Calu3 (cell line): ENCODE measurements at regions not wholly inside any gene's neighbourhood (a gene's known extent, or its start where the extent isn't known, plus 50 kb on each side); places are given as distances from the start of the nearest gene placed in this dataset.

ENCODE experiments used
- BruUV-seq: library from RNA; stranded (reverse); fragments of 400-500 nt; replicated peaks from 2 replicates; lab custom pipeline; 2021; lab: Mats Ljungman, UMichigan
- CTCF ChIA-PET: fragments of 300-600 bp; sonication (Branson Sonifier 250); formaldehyde crosslinking; loops from one replicate; lab custom pipeline; 2022; ENCODE audit warnings: antibody characterized with exemption; lab: Charles Lee
- DNase-seq: peaks from one replicate; pipeline ENCODE4 v3.0.0; 2022
- H3K27ac Mint-ChIP-seq: one replicate; pipeline ENCODE4 v1.8.0; 2022; ENCODE audit warnings: mixed read lengths; ENCODE audit not compliant: unreplicated experiment
- H3K27me3 Mint-ChIP-seq: one replicate; pipeline ENCODE4 v1.8.0; 2022; ENCODE audit warnings: mixed read lengths; ENCODE audit not compliant: unreplicated experiment
- H3K36me3 Mint-ChIP-seq: one replicate; pipeline ENCODE4 v1.8.0; 2022; ENCODE audit warnings: mild to moderate bottlenecking, moderate library complexity, mixed read lengths; ENCODE audit not compliant: insufficient read depth, unreplicated experiment
- H3K4me1 Mint-ChIP-seq: one replicate; pipeline ENCODE4 v1.8.0; 2022; ENCODE audit warnings: mild to moderate bottlenecking, low read depth, mixed read lengths; ENCODE audit not compliant: unreplicated experiment
- H3K4me3 Mint-ChIP-seq: one replicate; pipeline ENCODE4 v1.8.0; 2022; ENCODE audit warnings: mild to moderate bottlenecking, low read depth, moderate library complexity, mixed read lengths; ENCODE audit not compliant: unreplicated experiment
- H3K9me3 Mint-ChIP-seq: one replicate; pipeline ENCODE4 v1.8.0; 2022; ENCODE audit warnings: low read depth, mixed read lengths; ENCODE audit not compliant: unreplicated experiment
- intact Hi-C: fragments of 100-400 bp; cut with micrococcal nuclease; formaldehyde crosslinking; loops from one replicate; pipeline ENCODE4 v1.10.0; 2022; ENCODE audit not compliant: unreplicated experiment
- TF ChIP-seq, protein P1 (sequence below): fragments of 200-600 bp; IDR thresholded peaks from one replicate; pipeline ENCODE4 v1.8.0; 2022; ENCODE audit warnings: antibody characterized with exemption; ENCODE audit not compliant: unreplicated experiment

DNA sequence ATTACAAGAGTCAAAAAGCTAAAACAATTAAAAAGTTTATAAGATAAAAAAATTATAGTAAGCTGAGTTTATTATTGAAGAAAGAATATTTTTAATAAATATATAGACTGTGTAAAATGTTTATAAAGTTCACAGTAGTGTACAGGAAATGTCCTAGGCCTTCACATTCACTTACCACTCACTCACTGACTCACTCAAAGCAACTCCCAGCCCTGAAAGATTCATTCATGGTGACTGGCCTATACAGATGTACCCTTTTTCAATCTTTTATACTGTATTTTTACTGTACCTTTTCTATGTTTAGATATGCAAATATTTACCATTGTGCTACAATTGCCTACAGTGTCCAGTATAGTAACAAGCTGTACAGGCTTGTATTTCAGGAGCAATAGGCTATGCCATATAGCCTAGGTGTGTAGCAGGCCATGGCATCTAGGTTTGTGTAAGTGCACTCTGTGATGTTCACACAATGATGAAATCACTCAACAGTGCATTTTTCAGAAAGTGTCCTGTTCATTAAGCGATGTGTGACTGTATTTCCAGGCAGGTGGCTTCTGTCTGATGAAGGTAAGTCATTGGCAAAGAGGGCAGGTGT, 130.2 kb downstream of the BTBD3 start:
- CTCF ChIA-PET: no interaction called here
- no TSS peak for BruUV-seq
- intact Hi-C loops: no loop called here
- Mint-ChIP-seq H3K27ac (no peak overlapping the region), H3K36me3 (no peaks in the 10 kb centered on the region), H3K9me3 (peaks cover 2% of the 10 kb centered on the region), H3K4me3 (no peak overlapping the region), H3K27me3 (no peaks in the 10 kb centered on the region), H3K4me1 (no peaks in the 10 kb centered on the region)
- no peak for DNase-seq
- TF ChIP-seq, protein P1, sequence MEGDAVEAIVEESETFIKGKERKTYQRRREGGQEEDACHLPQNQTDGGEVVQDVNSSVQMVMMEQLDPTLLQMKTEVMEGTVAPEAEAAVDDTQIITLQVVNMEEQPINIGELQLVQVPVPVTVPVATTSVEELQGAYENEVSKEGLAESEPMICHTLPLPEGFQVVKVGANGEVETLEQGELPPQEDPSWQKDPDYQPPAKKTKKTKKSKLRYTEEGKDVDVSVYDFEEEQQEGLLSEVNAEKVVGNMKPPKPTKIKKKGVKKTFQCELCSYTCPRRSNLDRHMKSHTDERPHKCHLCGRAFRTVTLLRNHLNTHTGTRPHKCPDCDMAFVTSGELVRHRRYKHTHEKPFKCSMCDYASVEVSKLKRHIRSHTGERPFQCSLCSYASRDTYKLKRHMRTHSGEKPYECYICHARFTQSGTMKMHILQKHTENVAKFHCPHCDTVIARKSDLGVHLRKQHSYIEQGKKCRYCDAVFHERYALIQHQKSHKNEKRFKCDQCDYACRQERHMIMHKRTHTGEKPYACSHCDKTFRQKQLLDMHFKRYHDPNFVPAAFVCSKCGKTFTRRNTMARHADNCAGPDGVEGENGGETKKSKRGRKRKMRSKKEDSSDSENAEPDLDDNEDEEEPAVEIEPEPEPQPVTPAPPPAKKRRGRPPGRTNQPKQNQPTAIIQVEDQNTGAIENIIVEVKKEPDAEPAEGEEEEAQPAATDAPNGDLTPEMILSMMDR: no peak

DNA sequence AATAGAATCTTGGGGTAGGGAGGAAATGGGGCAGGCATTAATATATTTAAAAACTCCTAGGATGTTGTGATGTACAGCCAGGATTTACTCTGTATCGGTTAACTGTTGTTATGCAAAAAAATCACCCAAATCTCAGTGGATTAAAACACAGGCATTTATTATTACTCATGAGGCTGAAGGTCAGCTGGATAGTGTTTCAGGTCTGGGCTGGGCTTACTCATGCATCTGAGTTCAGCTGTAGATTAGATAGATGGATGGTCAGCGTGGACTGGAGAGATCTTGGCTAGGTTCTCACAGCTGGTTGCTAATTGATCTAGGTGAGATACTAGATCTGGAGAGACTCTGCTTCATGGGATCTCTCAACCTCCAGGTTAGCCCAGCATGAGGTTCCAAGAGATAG, 131.4 kb downstream of the BTBD3 start:
- Mint-ChIP-seq H3K36me3 (no peaks in the 10 kb centered on the region), H3K4me3 (no peak overlapping the region), H3K9me3 (peaks cover 2% of the 10 kb centered on the region), H3K4me1 (no peaks in the 10 kb centered on the region), H3K27me3 (no peaks in the 10 kb centered on the region), H3K27ac (no peak overlapping the region)
- no peak for DNase-seq
- intact Hi-C loops: no loop called here
- no TSS peak for BruUV-seq
- CTCF ChIA-PET: no interaction called here
- TF ChIP-seq, protein P1: no peak

DNA sequence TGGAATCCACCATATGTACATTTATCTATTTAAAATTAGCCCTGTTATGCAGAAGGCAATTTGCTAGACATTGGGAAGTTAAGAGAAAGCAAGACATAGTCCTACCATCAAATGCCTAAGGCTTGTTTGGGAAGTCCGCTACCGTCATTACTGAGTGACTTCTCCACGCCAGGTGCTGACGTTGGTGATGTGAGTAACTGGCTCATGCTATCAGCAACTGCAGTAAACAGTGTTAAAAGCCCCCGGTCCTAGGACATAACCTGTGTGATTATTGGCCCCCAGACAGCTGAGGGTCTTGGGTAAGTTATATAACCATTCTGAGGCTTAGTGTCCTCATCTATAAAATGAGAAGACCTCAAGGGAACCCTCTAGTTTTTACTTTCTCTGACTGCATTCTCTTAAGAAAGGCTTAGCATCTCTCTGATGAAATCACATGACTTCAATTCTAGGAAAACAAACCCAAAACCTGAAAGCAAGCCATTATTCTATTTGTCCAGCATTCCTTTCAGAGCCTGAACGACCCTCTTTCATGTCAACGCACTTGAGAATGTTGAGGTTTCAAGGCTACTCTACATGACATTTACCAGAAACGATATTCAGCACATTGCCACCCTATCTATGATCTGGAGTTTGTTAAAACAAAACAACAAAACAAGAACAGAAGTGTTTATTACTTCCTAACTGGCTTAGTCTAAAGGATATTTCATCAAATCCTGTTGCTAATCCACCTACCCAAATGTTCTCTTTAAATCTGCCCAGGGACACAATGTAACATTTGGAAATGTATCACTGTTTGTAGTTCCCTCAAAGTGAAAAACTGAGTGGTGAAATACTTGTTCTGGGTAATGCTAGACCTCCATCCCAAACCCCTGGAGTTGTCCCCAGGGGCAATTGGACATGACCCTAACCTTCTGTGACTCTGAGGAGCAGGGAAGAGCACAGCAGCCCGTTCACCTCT, 133.8 kb downstream of the BTBD3 start:
- no TSS peak for BruUV-seq
- intact Hi-C loops: no loop called here
- Mint-ChIP-seq H3K27me3 (no peaks in the 10 kb centered on the region), H3K27ac (no peak overlapping the region), H3K36me3 (no peaks in the 10 kb centered on the region), H3K4me1 (no peaks in the 10 kb centered on the region), H3K9me3 (peaks cover 2% of the 10 kb centered on the region), H3K4me3 (no peak overlapping the region)
- CTCF ChIA-PET: no interaction called here
- TF ChIP-seq, protein P1: no peak
- no peak for DNase-seq

DNA sequence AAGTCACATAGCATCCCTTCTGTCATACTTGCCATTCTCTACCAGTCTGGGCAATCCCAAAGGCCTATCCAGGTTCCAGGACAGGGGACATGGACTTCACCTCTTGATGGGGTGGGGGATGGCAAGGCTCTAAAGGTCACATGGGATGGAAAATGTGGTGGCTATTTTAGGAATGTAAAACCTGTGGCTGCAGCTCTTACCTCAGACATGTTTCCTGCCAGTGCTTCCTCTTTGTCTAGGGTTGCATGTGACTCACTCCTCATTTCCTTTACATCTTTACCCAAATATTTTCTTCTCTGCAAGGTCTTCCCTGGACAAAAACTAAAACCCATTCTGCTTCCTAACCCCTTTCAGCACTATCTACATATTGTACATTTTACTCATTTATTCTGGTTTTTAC, 135.7 kb downstream of the BTBD3 start:
- peak; percentile 14 for DNase-seq
- Mint-ChIP-seq H3K36me3 (no peaks in the 10 kb centered on the region), H3K4me3 (no peak overlapping the region), H3K27me3 (no peaks in the 10 kb centered on the region), H3K27ac (no peak overlapping the region), H3K4me1 (no peaks in the 10 kb centered on the region), H3K9me3 (no peaks in the 10 kb centered on the region)
- TF ChIP-seq, protein P1: no peak
- CTCF ChIA-PET: no interaction called here
- intact Hi-C loops: no loop called here
- no TSS peak for BruUV-seq
